ENCODE measurements at regions not wholly inside any gene's neighbourhood (a gene's known extent, or its start where the extent isn't known, plus 50 kb on each side); places are given as distances from the start of the nearest gene placed in this dataset.

DNA sequence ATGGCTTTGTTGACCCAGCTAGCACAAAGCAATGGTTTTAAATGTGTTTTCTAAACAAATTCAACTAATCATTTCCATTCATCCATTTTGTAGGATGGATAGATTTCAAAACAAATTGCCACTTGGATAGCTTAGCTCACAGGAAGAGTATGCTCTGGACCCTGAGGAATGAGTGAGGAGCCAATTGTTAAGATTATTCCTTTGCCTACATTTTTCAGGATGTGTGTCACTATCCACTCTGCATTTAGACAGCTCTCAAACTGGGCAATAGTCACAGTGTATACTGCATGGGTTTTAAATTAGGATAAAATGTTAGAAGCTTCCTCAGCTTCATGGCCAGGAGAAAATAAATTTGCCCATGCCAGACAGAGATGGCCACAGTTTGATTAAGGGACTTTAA lies 605.6 kb upstream of the TEX47 start:
- no peak for DNase-seq (ENCODE audit: low read depth)
- H3K4me3 ChIP-seq (ENCODE audit: low read depth, low read length) = no peak overlapping the region
- TF ChIP-seq, protein P1, sequence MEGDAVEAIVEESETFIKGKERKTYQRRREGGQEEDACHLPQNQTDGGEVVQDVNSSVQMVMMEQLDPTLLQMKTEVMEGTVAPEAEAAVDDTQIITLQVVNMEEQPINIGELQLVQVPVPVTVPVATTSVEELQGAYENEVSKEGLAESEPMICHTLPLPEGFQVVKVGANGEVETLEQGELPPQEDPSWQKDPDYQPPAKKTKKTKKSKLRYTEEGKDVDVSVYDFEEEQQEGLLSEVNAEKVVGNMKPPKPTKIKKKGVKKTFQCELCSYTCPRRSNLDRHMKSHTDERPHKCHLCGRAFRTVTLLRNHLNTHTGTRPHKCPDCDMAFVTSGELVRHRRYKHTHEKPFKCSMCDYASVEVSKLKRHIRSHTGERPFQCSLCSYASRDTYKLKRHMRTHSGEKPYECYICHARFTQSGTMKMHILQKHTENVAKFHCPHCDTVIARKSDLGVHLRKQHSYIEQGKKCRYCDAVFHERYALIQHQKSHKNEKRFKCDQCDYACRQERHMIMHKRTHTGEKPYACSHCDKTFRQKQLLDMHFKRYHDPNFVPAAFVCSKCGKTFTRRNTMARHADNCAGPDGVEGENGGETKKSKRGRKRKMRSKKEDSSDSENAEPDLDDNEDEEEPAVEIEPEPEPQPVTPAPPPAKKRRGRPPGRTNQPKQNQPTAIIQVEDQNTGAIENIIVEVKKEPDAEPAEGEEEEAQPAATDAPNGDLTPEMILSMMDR (conservative IDR thresholded peaks at IDR 0.05; ENCODE audit: low read depth, low read length) = no peak

DNA sequence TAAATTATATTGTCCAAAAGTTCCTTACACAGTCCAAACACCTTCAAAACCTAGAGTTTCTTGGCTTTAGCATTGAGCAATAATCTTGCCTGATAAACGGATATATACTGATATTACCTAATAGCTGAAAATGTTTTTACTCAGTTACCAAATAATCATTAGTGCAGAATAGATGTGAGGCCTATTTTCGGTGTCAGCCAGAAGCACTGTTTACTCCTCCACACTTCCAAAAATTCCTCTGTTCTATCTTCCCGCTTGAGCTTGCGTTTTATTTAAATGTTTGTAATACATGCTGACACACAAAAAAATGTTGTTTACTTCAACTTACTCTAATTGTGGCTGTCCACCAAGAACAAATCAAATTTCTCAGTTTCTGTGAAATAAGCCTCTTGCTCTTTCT lies 606.2 kb upstream of the TEX47 start:
- TF ChIP-seq, protein P1 (conservative IDR thresholded peaks at IDR 0.05; ENCODE audit: low read depth, low read length) = no peak
- H3K4me3 ChIP-seq (ENCODE audit: low read depth, low read length) = no peak overlapping the region
- DNase-seq (ENCODE audit: low read depth) = no peak

DNA sequence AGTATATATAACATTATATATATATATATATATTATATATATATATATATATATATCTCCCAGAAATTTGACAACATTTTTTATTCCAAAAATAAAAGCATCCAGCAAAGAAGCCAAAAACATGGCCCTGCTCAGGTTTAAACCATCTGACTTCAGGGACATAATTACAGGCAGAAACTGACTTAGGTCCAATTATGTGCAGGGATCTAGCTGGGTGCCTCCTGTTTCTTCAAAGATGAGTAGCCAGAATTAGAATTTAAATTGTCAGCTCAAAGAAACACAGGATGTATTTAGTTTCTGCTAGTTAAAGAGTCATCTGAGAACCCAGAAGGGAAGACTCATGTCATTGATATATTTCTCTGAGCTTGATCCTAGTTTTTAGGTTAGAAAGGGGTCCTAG lies 656.4 kb upstream of the TEX47 start:
- H3K4me3 ChIP-seq (ENCODE audit: low read depth, low read length) = no peak overlapping the region
- DNase-seq (ENCODE audit: low read depth) = no peak
- TF ChIP-seq, protein P1 (conservative IDR thresholded peaks at IDR 0.05; ENCODE audit: low read depth, low read length) = no peak

DNA sequence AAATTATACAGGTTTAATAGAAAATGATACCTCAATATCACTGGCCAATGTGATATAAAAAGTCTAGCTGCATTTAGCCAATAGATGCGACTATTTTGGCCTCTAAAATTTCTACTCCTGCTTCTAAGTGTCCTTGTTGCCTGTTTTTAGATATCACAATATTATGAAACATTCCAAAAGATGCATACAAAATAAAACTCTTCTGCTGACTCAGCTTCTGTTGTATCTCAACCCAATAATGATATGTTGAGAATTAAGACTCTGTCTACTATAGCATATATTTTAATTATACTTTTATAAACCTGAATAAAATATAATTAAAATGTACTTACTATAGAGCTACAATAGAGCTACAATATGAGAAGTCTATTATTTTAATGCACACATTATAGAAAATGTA lies 661.0 kb upstream of the TEX47 start:
- TF ChIP-seq, protein P1 (conservative IDR thresholded peaks at IDR 0.05; ENCODE audit: low read depth, low read length) = no peak
- no peak overlapping the region for H3K4me3 ChIP-seq (ENCODE audit: low read depth, low read length)
- DNase-seq (ENCODE audit: low read depth) = no peak

GRCh38 chr7:89458114-89458513 lies 662.6 kb upstream of the TEX47 start:
- DNase-seq (ENCODE audit: low read depth) = no peak
- H3K4me3 ChIP-seq (ENCODE audit: low read depth, low read length) = no peak overlapping the region

GRCh38 chr7:89474456-89474855 lies 678.9 kb upstream of the TEX47 start:
- no peak overlapping the region for H3K4me3 ChIP-seq (ENCODE audit: low read depth, low read length)
- TF ChIP-seq, protein P1 (conservative IDR thresholded peaks at IDR 0.05; ENCODE audit: low read depth, low read length) = no peak
- no peak for DNase-seq (ENCODE audit: low read depth)

More at GRCh38 chr7:89458114-89458513, 662.6 kb upstream of the TEX47 start:
- TF ChIP-seq, protein P1 (conservative IDR thresholded peaks at IDR 0.05; ENCODE audit: low read depth, low read length) = no peak

GRCh38 chr7:89477991-89478390 lies 676.3 kb upstream of the STEAP1 start:
- no peak overlapping the region for H3K4me3 ChIP-seq (ENCODE audit: low read depth, low read length)
- TF ChIP-seq, protein P1 (conservative IDR thresholded peaks at IDR 0.05; ENCODE audit: low read depth, low read length) = no peak
- DNase-seq (ENCODE audit: low read depth) = no peak
